ENCODE measurements at regions not wholly inside any gene's neighbourhood (a gene's known extent, or its start where the extent isn't known, plus 50 kb on each side); places are given as distances from the start of the nearest gene placed in this dataset.

DNA sequence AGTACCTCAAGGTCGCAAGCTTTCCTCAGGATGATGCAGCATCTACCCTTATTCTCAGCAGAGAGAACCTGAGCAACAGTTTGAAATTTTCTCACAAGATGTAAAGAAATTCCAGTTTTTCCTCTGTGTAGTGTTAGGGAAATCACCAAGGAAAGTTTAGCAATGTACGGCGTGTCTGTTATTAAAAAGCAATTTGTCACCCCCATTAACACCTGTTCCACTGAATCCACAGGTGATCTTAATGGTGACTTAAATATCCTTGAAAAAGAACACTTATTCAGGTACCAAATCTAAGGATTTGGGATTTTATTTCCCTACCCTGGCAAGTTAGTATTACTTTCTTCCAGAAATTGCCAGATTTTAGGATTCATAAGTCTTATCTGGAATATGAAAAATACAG lies 77.9 kb upstream of the ATP10B start:
- TF ChIP-seq, protein P1, sequence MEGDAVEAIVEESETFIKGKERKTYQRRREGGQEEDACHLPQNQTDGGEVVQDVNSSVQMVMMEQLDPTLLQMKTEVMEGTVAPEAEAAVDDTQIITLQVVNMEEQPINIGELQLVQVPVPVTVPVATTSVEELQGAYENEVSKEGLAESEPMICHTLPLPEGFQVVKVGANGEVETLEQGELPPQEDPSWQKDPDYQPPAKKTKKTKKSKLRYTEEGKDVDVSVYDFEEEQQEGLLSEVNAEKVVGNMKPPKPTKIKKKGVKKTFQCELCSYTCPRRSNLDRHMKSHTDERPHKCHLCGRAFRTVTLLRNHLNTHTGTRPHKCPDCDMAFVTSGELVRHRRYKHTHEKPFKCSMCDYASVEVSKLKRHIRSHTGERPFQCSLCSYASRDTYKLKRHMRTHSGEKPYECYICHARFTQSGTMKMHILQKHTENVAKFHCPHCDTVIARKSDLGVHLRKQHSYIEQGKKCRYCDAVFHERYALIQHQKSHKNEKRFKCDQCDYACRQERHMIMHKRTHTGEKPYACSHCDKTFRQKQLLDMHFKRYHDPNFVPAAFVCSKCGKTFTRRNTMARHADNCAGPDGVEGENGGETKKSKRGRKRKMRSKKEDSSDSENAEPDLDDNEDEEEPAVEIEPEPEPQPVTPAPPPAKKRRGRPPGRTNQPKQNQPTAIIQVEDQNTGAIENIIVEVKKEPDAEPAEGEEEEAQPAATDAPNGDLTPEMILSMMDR (IDR thresholded peaks at IDR 0.05 in 8 of 11, conservative IDR thresholded peaks at IDR 0.05 in 3 of 11) = no peak
- no peak for TF ChIP-seq POLR2AphosphoS5 (IDR thresholded peaks at IDR 0.05)
- TF ChIP-seq POLR2A (IDR thresholded peaks at IDR 0.05) = no peak

Measured in spleen (tissue), 7 donors.